ENCODE measurements at regions not wholly inside any gene's neighbourhood (a gene's known extent, or its start where the extent isn't known, plus 50 kb on each side); places are given as distances from the start of the nearest gene placed in this dataset.

DNA sequence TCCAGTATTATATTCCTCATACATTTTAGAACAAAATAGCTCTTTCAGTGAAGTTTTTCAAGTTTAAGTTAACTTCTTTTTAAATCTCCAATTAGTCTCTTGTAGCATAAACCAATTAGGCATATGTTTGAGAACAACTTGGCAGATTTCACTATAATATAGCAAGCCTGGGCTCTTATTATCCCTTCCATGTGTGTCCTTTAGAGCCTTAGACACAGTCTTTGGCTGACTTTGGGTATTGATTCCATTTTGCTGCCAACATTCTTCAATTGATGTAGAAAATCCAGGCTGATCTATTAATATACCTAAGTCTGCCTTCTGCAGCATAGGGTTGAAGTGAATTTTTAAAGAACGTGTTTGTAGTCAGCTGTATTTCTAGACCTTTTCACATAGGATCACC, 179.1 kb upstream of the RPRM start:
- no peak for FAIRE-seq

More for the DNA sequence above, 179.1 kb upstream of the RPRM start:
- DNase-seq (ENCODE audit: low read depth, low spot score): no peak
- BruUV-seq (replicated peaks): no TSS peak
- ATAC-seq: no peak
- TF ChIP-seq, protein P1, sequence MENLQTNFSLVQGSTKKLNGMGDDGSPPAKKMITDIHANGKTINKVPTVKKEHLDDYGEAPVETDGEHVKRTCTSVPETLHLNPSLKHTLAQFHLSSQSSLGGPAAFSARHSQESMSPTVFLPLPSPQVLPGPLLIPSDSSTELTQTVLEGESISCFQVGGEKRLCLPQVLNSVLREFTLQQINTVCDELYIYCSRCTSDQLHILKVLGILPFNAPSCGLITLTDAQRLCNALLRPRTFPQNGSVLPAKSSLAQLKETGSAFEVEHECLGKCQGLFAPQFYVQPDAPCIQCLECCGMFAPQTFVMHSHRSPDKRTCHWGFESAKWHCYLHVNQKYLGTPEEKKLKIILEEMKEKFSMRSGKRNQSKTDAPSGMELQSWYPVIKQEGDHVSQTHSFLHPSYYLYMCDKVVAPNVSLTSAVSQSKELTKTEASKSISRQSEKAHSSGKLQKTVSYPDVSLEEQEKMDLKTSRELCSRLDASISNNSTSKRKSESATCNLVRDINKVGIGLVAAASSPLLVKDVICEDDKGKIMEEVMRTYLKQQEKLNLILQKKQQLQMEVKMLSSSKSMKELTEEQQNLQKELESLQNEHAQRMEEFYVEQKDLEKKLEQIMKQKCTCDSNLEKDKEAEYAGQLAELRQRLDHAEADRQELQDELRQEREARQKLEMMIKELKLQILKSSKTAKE (IDR thresholded peaks at IDR 0.05; ENCODE audit: low read depth, poor library complexity, severe bottlenecking): no peak
- TF ChIP-seq, protein P2, sequence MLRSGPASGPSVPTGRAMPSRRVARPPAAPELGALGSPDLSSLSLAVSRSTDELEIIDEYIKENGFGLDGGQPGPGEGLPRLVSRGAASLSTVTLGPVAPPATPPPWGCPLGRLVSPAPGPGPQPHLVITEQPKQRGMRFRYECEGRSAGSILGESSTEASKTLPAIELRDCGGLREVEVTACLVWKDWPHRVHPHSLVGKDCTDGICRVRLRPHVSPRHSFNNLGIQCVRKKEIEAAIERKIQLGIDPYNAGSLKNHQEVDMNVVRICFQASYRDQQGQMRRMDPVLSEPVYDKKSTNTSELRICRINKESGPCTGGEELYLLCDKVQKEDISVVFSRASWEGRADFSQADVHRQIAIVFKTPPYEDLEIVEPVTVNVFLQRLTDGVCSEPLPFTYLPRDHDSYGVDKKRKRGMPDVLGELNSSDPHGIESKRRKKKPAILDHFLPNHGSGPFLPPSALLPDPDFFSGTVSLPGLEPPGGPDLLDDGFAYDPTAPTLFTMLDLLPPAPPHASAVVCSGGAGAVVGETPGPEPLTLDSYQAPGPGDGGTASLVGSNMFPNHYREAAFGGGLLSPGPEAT (IDR thresholded peaks at IDR 0.05; ENCODE audit: low read depth): no peak
- TF ChIP-seq CHD4 (IDR thresholded peaks at IDR 0.05) (no peak), POLR2AphosphoS2 (IDR thresholded peaks at IDR 0.05; ENCODE audit: low read depth, low read length) (no peak), ASH2L (IDR thresholded peaks at IDR 0.05; ENCODE audit: borderline replicate concordance, low read depth) (no peak), GABPA (IDR thresholded peaks at IDR 0.05; ENCODE audit: low read depth) (no peak), NRF1 (conservative IDR thresholded peaks at IDR 0.05; ENCODE audit: low read depth, low read length) (no peak), PAX8 (IDR thresholded peaks at IDR 0.05) (no peak), WRNIP1 (IDR thresholded peaks at IDR 0.05; ENCODE audit: borderline replicate concordance, low read depth, low read length) (no peak), PAX5 (IDR thresholded peaks at IDR 0.05; ENCODE audit: borderline replicate concordance, low read depth, low read length) (no peak), BHLHE40 (IDR thresholded peaks at IDR 0.05; ENCODE audit: borderline replicate concordance in 1 of 2, low read depth in 2 of 2, low read length in 1 of 2) (no peak)
- TF ChIP-seq, protein P3, sequence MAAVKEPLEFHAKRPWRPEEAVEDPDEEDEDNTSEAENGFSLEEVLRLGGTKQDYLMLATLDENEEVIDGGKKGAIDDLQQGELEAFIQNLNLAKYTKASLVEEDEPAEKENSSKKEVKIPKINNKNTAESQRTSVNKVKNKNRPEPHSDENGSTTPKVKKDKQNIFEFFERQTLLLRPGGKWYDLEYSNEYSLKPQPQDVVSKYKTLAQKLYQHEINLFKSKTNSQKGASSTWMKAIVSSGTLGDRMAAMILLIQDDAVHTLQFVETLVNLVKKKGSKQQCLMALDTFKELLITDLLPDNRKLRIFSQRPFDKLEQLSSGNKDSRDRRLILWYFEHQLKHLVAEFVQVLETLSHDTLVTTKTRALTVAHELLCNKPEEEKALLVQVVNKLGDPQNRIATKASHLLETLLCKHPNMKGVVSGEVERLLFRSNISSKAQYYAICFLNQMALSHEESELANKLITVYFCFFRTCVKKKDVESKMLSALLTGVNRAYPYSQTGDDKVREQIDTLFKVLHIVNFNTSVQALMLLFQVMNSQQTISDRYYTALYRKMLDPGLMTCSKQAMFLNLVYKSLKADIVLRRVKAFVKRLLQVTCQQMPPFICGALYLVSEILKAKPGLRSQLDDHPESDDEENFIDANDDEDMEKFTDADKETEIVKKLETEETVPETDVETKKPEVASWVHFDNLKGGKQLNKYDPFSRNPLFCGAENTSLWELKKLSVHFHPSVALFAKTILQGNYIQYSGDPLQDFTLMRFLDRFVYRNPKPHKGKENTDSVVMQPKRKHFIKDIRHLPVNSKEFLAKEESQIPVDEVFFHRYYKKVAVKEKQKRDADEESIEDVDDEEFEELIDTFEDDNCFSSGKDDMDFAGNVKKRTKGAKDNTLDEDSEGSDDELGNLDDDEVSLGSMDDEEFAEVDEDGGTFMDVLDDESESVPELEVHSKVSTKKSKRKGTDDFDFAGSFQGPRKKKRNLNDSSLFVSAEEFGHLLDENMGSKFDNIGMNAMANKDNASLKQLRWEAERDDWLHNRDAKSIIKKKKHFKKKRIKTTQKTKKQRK (IDR thresholded peaks at IDR 0.05; ENCODE audit: low read depth, low read length): no peak
- Histone ChIP-seq H3K36me3 (ENCODE audit: control insufficient read depth in 2 of 2, insufficient read depth in 2 of 2, low read length in 1 of 2) (no peaks in the 10 kb centered on the region), H2AFZ (ENCODE audit: control insufficient read depth, low read depth, low read length) (no peak overlapping the region), H3K4me1 (ENCODE audit: control insufficient read depth, insufficient read depth, low read length) (no peaks in the 10 kb centered on the region), H4K20me1 (ENCODE audit: control insufficient read depth, insufficient read depth) (no peaks in the 10 kb centered on the region), H3K9me3 (replicated peaks; ENCODE audit: control insufficient read depth, insufficient read depth, low read length) (no peaks in the 10 kb centered on the region), H3K4me2 (ENCODE audit: control insufficient read depth, insufficient read depth) (no peak overlapping the region), H3K9ac (ENCODE audit: control insufficient read depth, insufficient read depth, low read length) (no peak overlapping the region), H3K27ac (ENCODE audit: control insufficient read depth, insufficient read depth) (no peak overlapping the region), H3K27me3 (replicated peaks in 1 of 2; ENCODE audit: control insufficient read depth in 2 of 2, insufficient read depth in 2 of 2, low read length in 1 of 2) (no peaks in the 10 kb centered on the region), H3K4me3 (no peak overlapping the region), H3K79me2 (ENCODE audit: control insufficient read depth, insufficient read depth, low read length) (no peaks in the 10 kb centered on the region)
- in situ Hi-C loops (cut with MboI): no loop called here
- ChIA-PET POLR2A (no interaction called here), SMC1A (ENCODE audit: uncharacterized antibody, unreplicated experiment) (no interaction called here), CTCF (no interaction called here), RAD21 (ENCODE audit: unreplicated experiment) (no interaction called here)
- intact Hi-C loops (cut with micrococcal nuclease; ENCODE audit: unreplicated experiment): no loop called here
- 18% methylated on average over 1 of the region's 1 CpG for WGBS (ENCODE audit: insufficient coverage, insufficient replicate concordance, low lambda C conversion rate, missing lambda C conversion rate)
